KBM-7 (cell line): ENCODE measurements at regions not wholly inside any gene's neighbourhood (a gene's known extent, or its start where the extent isn't known, plus 50 kb on each side); places are given as distances from the start of the nearest gene placed in this dataset.
A peak's percentile ranks its signal among the peaks of the same experiment; 100 is the strongest.
"Not testable (repeated sequence)": the region's sequence is repeated elsewhere in the genome, so short reads cannot be mapped to it uniquely, and the experiment has no call there.

ENCODE experiments used
- DNase-seq: peaks from one replicate; pipeline ENCODE4 v3.0.0-alpha.2; 2015
- in situ Hi-C: fragments of 300-500 bp; cut with MboI; formaldehyde crosslinking; loops from 2 replicates; pipeline ENCODE4 v1.14.3; 2020; ENCODE audit warnings: low sequenced_read_pairs, low pct_unique_long_range_greater_than_20kb, mixed read lengths

GRCh38 chr2:180927030-180927686, 53.2 kb upstream of the UBE2E3 start:
- in situ Hi-C loops, result no loop called here

DNA sequence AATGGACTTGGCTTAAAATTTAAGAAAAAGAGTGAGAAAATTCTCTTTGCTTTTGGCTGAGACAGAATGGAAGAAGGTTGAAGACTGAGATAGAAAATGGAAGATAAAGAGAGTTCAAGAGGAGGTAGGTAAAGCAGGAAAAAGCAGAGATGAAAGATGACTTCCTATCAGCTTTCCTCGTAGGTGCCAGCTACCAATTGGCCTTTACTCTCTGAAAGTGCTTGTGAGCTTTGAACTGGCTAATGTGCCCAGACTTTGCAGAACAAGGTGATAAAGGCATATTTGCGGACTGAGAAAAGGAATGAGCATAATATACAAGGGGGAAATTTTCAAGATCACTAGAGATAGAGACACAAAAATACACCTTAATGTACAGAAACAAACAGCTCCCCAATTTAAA, 54.7 kb upstream of the UBE2E3 start:
- no peak for DNase-seq
- in situ Hi-C loops, result no loop called here

More at GRCh38 chr2:180927030-180927686, 53.2 kb upstream of the UBE2E3 start:
- DNase-seq, result no peak

DNA sequence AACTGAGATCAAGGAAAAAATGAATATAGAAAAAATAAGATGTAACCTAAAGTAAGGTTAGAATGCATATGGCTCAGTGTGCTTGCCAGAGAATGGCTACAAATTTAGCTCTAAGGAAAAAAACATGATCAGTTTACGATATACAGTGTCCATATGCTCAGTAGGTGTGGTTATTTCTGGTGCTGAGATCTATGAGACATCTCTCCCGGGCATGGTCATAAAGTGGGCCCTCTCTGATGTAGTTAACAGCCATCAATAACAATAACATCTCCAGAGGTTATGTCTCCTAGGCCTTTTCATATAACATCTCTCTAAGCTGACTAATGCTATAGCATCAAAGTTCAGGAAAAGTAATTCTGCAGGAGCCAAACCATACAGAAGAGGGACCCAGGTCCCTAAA, 56.3 kb upstream of the UBE2E3 start:
- no peak for DNase-seq
- in situ Hi-C loops, result no loop called here

DNA sequence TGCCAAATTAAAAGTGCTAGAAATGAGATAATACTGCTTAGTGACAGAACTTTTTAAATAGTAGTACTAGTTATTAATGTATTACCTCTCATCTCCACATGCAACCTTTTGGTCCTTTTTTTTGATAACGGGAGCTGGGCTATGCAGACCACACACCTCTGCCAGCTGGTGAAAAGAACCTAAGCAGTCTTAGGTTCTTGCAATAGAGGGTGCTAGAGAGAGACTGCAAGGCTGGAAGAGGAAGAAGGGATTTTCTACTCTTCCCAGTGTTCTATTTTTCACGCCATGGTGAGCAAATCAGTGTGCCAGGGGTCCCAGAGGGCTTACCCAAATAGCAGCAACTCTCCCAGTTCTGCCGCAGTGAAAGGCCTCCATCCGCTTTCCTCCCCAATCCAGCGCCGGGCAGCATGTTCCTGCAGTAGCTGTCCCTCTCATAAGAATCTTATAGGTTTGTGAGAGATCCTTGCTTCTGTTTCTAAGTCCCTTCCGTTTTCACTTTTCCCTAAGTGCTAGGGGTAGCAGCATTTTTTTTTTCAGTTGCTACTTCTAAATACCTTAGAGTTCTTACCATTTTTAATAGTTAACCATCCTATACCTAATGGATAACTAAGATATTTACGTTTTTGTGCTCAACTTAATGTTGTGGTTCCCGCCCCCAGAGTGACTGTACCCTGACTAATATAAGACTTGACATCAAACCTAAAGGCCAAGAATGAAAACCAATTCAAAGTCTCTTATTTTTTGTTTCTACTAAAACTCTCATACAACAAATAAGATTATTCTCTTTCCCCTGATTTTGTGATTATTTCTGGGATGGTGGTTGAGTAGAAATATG, 69.4 kb upstream of the UBE2E3 start:
- in situ Hi-C loops, result no loop called here
- DNase-seq, result peak; percentile 6

DNA sequence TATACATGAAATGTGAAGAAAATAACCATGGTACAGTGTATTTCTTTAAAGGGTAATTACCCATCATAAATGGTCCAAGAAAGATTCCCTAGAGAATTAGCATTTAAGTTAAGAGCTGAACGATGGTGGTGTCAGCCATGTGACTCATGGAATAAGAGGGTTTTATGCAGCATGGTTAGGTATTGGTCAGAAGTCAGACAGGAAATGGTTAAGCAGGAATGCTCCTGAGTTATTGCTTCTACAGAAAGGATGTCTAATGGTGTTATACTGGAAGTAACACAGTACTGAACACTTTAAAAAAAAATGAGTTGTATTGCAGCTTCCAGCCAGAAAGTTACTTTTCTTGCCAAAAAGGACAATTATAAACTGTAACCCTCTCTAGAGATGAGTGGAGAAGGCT, 72.7 kb upstream of the UBE2E3 start:
- no peak for DNase-seq
- in situ Hi-C loops, result no loop called here

DNA sequence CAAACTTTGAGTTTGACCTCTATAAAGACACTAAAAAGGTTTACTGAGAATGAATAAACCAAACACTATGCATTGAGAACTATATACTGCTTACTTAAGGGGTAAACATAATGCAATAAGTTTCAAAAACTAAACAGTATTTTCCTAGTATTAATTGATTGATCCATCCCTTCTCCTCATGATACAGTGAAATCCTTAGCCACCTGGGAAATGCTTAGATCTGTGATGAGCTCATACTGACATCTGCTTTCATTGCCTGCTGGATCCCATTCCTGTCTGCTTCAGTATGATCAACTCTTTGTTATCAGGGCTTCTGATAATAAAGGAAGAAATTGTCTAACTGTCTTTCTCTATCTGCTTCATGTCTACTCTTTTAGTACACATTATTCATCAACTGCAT, 74.9 kb upstream of the UBE2E3 start:
- in situ Hi-C loops, result no loop called here

DNA sequence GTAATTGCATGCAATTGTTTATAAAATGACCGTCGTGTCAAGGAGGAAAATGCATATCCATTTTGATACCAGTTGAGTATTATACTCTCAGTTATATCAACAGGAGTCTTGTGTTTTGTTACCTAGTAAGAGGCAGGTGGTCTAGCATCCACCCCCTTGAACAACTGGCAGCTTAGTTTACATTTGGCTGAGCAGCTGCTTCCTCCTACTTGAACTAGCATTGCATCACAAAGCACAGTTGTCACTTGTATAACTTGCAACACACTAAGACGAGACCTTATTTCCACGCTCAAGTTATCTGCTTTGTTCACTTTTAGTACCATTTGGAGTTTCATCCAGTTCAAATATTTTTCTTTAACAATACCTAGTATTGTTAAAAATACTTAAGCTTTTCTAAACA, 75.4 kb upstream of the UBE2E3 start:
- in situ Hi-C loops, result no loop called here
- DNase-seq, result no peak

More for the DNA sequence above, 74.9 kb upstream of the UBE2E3 start:
- DNase-seq, result no peak

GRCh38 chr2:180901331-180901730, 79.1 kb upstream of the UBE2E3 start:
- no peak for DNase-seq
- in situ Hi-C loops, result no loop called here

- in situ Hi-C loops, result no loop called here
- no peak for DNase-seq
These were observed 86.7 kb upstream of the UBE2E3 start for GRCh38 chr2:180893752-180894151.

- DNase-seq, result no peak
- in situ Hi-C loops, result no loop called here
These were observed 88.3 kb upstream of the UBE2E3 start for GRCh38 chr2:180892091-180892490.

- in situ Hi-C loops, result no loop called here
- no peak for DNase-seq
These were observed 89.0 kb upstream of the UBE2E3 start for GRCh38 chr2:180891360-180891759.

DNA sequence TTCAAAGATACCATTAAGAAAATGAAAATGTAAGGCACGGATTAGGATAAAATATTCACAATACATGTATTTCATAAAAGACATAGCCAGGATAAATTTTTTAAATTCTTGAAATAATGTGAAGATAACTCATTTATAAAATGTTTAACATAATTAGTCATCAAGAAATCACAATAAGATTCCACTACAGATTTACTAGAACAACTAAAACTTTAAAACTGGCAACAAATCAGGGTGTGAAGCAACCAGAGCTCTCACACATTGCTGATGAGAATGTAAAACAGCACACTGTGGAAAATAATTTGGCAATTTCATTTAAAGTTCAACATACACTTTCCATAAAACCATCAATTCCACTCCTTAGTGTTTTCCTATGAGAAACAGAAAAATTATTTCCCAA, 89.6 kb upstream of the UBE2E3 start:
- no peak for DNase-seq
- in situ Hi-C loops, result no loop called here

GRCh38 chr2:180882959-180883358, 97.4 kb upstream of the UBE2E3 start:
- DNase-seq, result no peak
- in situ Hi-C loops, result no loop called here

GRCh38 chr2:180876506-180876905, 103.9 kb upstream of the UBE2E3 start:
- in situ Hi-C loops, result no loop called here
- no peak for DNase-seq

DNA sequence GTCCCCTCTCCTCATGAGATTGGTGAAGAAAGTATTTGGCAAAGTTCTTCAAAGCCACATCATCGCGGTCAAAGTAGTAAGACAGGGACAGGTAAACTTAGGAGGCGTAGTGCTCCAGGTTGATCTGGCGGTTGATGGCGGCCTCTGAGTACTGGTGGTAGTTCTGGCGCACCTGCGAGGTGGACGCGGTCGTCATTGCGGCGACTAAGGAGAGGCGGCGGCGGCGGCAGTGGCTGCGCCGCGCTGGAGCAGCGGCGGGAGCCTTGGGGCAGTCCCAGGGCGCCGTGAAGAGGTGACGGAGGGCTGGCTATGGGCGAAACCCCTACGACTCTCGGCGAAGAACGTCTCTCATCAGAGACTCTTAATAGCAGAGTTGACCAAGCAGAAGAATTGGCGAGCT, 107.2 kb upstream of the UBE2E3 start:
- DNase-seq, result no peak
- in situ Hi-C loops, result no loop called here

DNA sequence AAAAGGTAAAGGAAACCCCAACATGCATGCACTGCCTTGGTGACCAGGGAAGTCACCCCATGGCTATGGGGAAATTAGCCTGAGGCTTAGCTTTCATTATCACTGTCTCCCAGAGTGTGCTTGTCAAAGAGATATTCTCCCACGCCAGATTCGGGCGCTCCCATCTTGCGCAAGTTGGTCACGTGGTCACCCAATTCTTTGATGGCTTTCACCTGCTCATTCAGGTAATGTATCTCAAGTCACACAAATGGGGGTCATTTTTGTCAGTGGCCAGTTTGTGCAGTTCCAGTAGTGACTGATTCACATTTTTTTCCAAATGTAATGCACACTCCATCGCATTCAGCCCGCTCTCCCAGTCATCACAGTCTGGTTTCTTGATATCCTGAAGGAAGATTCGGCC, 107.6 kb upstream of the UBE2E3 start:
- DNase-seq, in situ Hi-C loops: not testable (repeated sequence)

GRCh38 chr2:180872255-180872654, 108.2 kb upstream of the UBE2E3 start:
- in situ Hi-C loops, result no loop called here

GRCh38 chr2:180871649-180872048, 108.8 kb upstream of the UBE2E3 start:
- DNase-seq, result no peak
- in situ Hi-C loops, result no loop called here

More at GRCh38 chr2:180872255-180872654, 108.2 kb upstream of the UBE2E3 start:
- no peak for DNase-seq

- DNase-seq, result no peak
These were observed 130.6 kb upstream of the UBE2E3 start for GRCh38 chr2:180849851-180850250.

DNA sequence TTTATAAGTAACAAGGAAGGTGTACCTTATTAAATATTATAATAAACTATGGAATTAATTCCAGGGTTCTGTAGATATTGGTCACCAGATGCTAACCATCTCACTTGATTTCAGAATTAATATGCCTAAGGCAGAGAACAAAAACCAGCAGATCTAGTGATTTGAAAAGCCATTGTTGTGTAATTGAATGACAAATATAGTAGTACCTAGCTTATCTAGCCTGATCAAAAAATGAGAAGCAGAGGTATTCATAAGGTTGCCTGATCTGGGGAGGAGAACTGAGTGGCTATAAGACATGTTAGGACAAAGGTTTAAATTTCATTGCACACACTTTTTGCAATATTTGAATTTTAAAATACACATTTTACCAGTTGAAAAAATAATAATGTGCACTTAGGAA, 132.0 kb upstream of the UBE2E3 start:
- no peak for DNase-seq
- in situ Hi-C loops, result no loop called here

More at GRCh38 chr2:180849851-180850250, 130.6 kb upstream of the UBE2E3 start:
- in situ Hi-C loops, result no loop called here
